GM21515 (cell line): ENCODE measurements at regions not wholly inside any gene's neighbourhood (a gene's known extent, or its start where the extent isn't known, plus 50 kb on each side); places are given as distances from the start of the nearest gene placed in this dataset.
"Not testable (repeated sequence)": the region's sequence is repeated elsewhere in the genome, so short reads cannot be mapped to it uniquely, and the experiment has no call there.

Experiments
- ATAC-seq: cut with Tn5 transposase; IDR thresholded peaks from one replicate; pipeline ENCODE4 v1.9.1; 2021; ENCODE audit not compliant: unreplicated experiment

- ATAC-seq: no peak
Measured at GRCh38 chr3:192013110-192013509, 552.1 kb downstream of the PYDC2 start.

GRCh38 chr3:192022412-192022811 lies 561.4 kb downstream of the PYDC2 start:
- ATAC-seq: no peak

GRCh38 chr3:192024751-192025150 lies 563.8 kb downstream of the PYDC2 start:
- ATAC-seq: no peak

- no peak for ATAC-seq
Measured at GRCh38 chr3:192026661-192027060, 565.7 kb downstream of the PYDC2 start.

GRCh38 chr3:192031941-192032340 lies 571.0 kb downstream of the PYDC2 start:
- no peak for ATAC-seq

GRCh38 chr3:192033246-192033645 lies 572.3 kb downstream of the PYDC2 start:
- no peak for ATAC-seq

- no peak for ATAC-seq
Measured at GRCh38 chr3:192038726-192039125, 577.8 kb downstream of the PYDC2 start.

- ATAC-seq: no peak
Measured at GRCh38 chr3:192039593-192039992, 578.6 kb downstream of the PYDC2 start.

GRCh38 chr3:192040282-192041043 lies 579.5 kb downstream of the PYDC2 start:
- no peak for ATAC-seq

GRCh38 chr3:192042116-192042515 lies 581.2 kb downstream of the PYDC2 start:
- ATAC-seq: peak; percentile 99

GRCh38 chr3:192054881-192055280 lies 593.9 kb downstream of the PYDC2 start:
- ATAC-seq: no peak

- no peak for ATAC-seq
Measured at GRCh38 chr3:192055946-192056345, 595.0 kb downstream of the PYDC2 start.

- no peak for ATAC-seq
Measured at GRCh38 chr3:192057261-192057660, 596.3 kb downstream of the PYDC2 start.

- ATAC-seq: no peak
Measured at GRCh38 chr3:192060160-192060781, 599.3 kb downstream of the PYDC2 start.

GRCh38 chr3:192061426-192061825 lies 600.5 kb downstream of the PYDC2 start:
- no peak for ATAC-seq

GRCh38 chr3:192062186-192062585 lies 601.2 kb downstream of the PYDC2 start:
- no peak for ATAC-seq

GRCh38 chr3:192063570-192063969 lies 602.6 kb downstream of the PYDC2 start:
- ATAC-seq: peak; percentile 92

- ATAC-seq: no peak
Measured at GRCh38 chr3:192064959-192065358, 604.0 kb downstream of the PYDC2 start.

- not testable (repeated sequence) for ATAC-seq
Measured at GRCh38 chr3:192066253-192066652, 605.3 kb downstream of the PYDC2 start.

GRCh38 chr3:192068464-192069254 lies 607.7 kb downstream of the PYDC2 start:
- peak; percentile 75 for ATAC-seq

- no peak for ATAC-seq
Measured at GRCh38 chr3:192077795-192078497, 617.0 kb downstream of the PYDC2 start.
